ENCODE measurements at regions not wholly inside any gene's neighbourhood (a gene's known extent, or its start where the extent isn't known, plus 50 kb on each side); places are given as distances from the start of the nearest gene placed in this dataset.

GRCh38 chr20:10922941-10923340, 249.1 kb upstream of the JAG1 start (continued):
- TF ChIP-seq, protein P1, sequence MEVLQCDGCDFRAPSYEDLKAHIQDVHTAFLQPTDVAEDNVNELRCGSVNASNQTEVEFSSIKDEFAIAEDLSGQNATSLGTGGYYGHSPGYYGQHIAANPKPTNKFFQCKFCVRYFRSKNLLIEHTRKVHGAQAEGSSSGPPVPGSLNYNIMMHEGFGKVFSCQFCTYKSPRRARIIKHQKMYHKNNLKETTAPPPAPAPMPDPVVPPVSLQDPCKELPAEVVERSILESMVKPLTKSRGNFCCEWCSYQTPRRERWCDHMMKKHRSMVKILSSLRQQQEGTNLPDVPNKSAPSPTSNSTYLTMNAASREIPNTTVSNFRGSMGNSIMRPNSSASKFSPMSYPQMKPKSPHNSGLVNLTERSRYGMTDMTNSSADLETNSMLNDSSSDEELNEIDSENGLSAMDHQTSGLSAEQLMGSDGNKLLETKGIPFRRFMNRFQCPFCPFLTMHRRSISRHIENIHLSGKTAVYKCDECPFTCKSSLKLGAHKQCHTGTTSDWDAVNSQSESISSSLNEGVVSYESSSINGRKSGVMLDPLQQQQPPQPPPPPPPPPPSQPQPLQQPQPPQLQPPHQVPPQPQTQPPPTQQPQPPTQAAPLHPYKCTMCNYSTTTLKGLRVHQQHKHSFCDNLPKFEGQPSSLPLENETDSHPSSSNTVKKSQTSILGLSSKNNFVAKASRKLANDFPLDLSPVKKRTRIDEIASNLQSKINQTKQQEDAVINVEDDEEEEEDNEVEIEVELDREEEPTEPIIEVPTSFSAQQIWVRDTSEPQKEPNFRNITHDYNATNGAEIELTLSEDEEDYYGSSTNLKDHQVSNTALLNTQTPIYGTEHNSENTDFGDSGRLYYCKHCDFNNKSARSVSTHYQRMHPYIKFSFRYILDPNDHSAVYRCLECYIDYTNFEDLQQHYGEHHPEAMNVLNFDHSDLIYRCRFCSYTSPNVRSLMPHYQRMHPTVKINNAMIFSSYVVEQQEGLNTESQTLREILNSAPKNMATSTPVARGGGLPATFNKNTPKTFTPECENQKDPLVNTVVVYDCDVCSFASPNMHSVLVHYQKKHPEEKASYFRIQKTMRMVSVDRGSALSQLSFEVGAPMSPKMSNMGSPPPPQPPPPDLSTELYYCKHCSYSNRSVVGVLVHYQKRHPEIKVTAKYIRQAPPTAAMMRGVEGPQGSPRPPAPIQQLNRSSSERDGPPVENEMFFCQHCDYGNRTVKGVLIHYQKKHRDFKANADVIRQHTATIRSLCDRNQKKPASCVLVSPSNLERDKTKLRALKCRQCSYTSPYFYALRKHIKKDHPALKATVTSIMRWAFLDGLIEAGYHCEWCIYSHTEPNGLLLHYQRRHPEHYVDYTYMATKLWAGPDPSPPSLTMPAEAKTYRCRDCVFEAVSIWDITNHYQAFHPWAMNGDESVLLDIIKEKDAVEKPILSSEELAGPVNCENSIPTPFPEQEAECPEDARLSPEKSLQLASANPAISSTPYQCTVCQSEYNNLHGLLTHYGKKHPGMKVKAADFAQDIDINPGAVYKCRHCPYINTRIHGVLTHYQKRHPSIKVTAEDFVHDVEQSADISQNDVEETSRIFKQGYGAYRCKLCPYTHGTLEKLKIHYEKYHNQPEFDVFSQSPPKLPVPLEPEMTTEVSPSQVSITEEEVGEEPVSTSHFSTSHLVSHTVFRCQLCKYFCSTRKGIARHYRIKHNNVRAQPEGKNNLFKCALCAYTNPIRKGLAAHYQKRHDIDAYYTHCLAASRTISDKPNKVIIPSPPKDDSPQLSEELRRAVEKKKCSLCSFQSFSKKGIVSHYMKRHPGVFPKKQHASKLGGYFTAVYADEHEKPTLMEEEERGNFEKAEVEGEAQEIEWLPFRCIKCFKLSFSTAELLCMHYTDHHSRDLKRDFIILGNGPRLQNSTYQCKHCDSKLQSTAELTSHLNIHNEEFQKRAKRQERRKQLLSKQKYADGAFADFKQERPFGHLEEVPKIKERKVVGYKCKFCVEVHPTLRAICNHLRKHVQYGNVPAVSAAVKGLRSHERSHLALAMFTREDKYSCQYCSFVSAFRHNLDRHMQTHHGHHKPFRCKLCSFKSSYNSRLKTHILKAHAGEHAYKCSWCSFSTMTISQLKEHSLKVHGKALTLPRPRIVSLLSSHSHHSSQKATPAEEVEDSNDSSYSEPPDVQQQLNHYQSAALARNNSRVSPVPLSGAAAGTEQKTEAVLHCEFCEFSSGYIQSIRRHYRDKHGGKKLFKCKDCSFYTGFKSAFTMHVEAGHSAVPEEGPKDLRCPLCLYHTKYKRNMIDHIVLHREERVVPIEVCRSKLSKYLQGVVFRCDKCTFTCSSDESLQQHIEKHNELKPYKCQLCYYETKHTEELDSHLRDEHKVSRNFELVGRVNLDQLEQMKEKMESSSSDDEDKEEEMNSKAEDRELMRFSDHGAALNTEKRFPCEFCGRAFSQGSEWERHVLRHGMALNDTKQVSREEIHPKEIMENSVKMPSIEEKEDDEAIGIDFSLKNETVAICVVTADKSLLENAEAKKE (CRISPR knock-in tag; IDR thresholded peaks at IDR 0.05): no peak
- TF ChIP-seq CREB1 (CRISPR knock-in tag; IDR thresholded peaks at IDR 0.05; ENCODE audit: low read depth): no peak

DNA sequence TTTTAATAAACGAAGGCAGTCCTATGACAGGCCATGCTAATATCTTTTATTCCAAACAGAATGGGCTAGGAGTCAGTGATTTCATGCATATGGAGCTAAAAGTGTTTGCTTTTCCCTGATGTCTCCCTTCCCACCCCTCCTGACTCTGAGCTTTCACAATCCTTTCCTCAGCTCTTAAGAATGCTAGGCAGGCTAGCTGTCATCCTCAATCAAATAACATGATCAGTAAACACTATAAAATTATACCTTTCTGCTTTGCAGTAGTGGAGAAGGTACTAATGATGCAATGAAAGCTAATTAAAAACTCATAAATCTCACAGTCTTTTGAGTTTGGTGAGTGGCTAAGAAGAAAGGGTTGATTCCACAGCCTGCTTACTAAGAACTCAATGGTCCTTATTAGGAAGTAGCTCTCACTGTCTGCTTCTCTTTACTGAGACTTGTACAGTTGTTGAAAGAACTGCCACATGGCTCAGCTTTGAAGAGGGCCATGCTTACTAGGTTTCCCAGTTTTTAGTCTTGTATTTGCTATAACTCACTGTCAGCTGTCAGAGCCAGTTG, 250.9 kb upstream of the JAG1 start:
- Histone ChIP-seq H3K4me2 (no peak overlapping the region), H3K4me1 (ENCODE audit: insufficient read depth) (no peaks in the 10 kb centered on the region), H3K79me2 (replicated peaks; ENCODE audit: insufficient read depth) (no peaks in the 10 kb centered on the region), H3K36me3 (ENCODE audit: insufficient read depth) (no peaks in the 10 kb centered on the region), H2AFZ (no peak overlapping the region), H4K20me1 (replicated peaks; ENCODE audit: insufficient read depth) (no peaks in the 10 kb centered on the region), H3K27me3 (ENCODE audit: insufficient read depth) (no peaks in the 10 kb centered on the region), H3F3A (replicated peaks; ENCODE audit: low read depth) (no peaks in the 10 kb centered on the region), H3K9me2 (ENCODE audit: insufficient read depth) (peaks cover 12% of the 10 kb centered on the region), H3K4me3 (no peak overlapping the region), H3K27ac (ENCODE audit: low read depth) (no peak overlapping the region)
- Mint-ChIP-seq H3K9me3 (no peaks in the 10 kb centered on the region; the same call in 2 of the 3 replicates), H3K4me1 (peaks cover 11% of the 10 kb centered on the region), H3K36me3 (ENCODE audit: low read depth) (no peaks in the 10 kb centered on the region), H3K4me3 (no peak overlapping the region), H3K27ac (no peak overlapping the region), H3K27me3 (ENCODE audit: insufficient read depth, low read depth, poor library complexity) (peaks cover 2% of the 10 kb centered on the region)
- TF ChIP-seq NANOG (IDR thresholded peaks at IDR 0.05; ENCODE audit: borderline replicate concordance) (no peak), EZH2 (IDR thresholded peaks at IDR 0.05; ENCODE audit: low read depth, unreplicated experiment) (no peak), STAT1 (IDR thresholded peaks at IDR 0.05; ENCODE audit: unreplicated experiment) (no peak), ETS1 (IDR thresholded peaks at IDR 0.05) (no peak), POLR2AphosphoS5 (IDR thresholded peaks at IDR 0.05; ENCODE audit: low read depth) (no peak)
- ATAC-seq: no peak
- no peak for DNase-seq (ENCODE audit: low spot score)

Measured in GM23338 (cell line).